ENCODE measurements at regions not wholly inside any gene's neighbourhood (a gene's known extent, or its start where the extent isn't known, plus 50 kb on each side); places are given as distances from the start of the nearest gene placed in this dataset.

DNA sequence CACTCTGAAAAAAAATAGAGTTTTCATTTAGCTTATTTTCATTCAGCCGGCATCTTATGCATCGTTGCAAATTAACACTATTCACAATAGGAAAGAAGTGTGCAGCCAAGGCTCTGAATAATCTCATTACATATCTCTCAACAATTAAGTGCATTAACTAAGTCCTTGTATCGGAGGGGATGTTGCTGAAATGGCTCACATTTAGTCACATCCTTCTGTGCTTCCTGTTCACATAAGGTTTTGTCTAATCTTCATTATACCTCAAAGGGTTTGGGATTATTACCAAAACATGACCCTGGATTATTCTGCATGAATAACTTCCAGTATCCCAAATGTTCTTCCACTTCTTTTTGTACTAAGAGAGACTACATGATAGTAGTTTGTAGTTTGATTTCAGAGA lies 278.0 kb upstream of the GRIA1 start:
- TF ChIP-seq, protein P1, sequence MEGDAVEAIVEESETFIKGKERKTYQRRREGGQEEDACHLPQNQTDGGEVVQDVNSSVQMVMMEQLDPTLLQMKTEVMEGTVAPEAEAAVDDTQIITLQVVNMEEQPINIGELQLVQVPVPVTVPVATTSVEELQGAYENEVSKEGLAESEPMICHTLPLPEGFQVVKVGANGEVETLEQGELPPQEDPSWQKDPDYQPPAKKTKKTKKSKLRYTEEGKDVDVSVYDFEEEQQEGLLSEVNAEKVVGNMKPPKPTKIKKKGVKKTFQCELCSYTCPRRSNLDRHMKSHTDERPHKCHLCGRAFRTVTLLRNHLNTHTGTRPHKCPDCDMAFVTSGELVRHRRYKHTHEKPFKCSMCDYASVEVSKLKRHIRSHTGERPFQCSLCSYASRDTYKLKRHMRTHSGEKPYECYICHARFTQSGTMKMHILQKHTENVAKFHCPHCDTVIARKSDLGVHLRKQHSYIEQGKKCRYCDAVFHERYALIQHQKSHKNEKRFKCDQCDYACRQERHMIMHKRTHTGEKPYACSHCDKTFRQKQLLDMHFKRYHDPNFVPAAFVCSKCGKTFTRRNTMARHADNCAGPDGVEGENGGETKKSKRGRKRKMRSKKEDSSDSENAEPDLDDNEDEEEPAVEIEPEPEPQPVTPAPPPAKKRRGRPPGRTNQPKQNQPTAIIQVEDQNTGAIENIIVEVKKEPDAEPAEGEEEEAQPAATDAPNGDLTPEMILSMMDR (IDR thresholded peaks at IDR 0.05): no peak
- TF ChIP-seq POLR2A (IDR thresholded peaks at IDR 0.05): no peak

Data from Peyer's patch (tissue), 4 donors.